ENCODE measurements at regions not wholly inside any gene's neighbourhood (a gene's known extent, or its start where the extent isn't known, plus 50 kb on each side); places are given as distances from the start of the nearest gene placed in this dataset.

DNA sequence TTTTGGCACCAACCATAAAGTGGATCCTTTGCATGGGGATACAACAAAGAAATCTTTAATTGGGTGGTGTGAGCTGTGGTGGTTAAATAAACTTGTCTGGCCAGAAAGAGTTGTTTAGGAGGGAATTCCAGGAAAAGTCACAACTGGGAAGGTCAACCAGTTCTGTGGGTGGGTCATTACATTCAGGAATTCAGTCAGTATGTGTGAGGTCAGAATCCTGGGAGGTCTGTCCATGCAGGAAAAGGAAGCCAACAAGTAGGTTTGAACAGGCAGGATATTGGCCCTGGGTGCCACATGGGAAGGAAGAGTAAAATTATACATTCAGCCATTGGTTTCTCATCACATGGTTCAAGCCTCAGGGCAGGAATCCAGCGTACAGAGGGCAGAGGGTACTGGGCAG is 162.3 kb upstream of the ADAMTS5 start:
- TF ChIP-seq, protein P1, sequence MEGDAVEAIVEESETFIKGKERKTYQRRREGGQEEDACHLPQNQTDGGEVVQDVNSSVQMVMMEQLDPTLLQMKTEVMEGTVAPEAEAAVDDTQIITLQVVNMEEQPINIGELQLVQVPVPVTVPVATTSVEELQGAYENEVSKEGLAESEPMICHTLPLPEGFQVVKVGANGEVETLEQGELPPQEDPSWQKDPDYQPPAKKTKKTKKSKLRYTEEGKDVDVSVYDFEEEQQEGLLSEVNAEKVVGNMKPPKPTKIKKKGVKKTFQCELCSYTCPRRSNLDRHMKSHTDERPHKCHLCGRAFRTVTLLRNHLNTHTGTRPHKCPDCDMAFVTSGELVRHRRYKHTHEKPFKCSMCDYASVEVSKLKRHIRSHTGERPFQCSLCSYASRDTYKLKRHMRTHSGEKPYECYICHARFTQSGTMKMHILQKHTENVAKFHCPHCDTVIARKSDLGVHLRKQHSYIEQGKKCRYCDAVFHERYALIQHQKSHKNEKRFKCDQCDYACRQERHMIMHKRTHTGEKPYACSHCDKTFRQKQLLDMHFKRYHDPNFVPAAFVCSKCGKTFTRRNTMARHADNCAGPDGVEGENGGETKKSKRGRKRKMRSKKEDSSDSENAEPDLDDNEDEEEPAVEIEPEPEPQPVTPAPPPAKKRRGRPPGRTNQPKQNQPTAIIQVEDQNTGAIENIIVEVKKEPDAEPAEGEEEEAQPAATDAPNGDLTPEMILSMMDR (optimal IDR thresholded peaks at IDR 0.05 in 1 of 3, IDR thresholded peaks at IDR 0.05 in 1 of 3, conservative IDR thresholded peaks at IDR 0.05 in 1 of 3; ENCODE audit: extremely low read depth in 1 of 3, insufficient read depth in 2 of 3, low read length in 3 of 3) = no peak
- TF ChIP-seq EZH2 (IDR thresholded peaks at IDR 0.05; ENCODE audit: low read length) = no peak
